WTC11 (cell line): ENCODE measurements at regions not wholly inside any gene's neighbourhood (a gene's known extent, or its start where the extent isn't known, plus 50 kb on each side); places are given as distances from the start of the nearest gene placed in this dataset.

Source experiments
- ATAC-seq: fragments of 200-7000 bp; cut with Tn5 transposase; 2 replicates; pipeline ENCODE4 v1.10.0; 2021; ENCODE audit warnings: mild to moderate bottlenecking, moderate library complexity
- CTCF ChIA-PET: fragments of 300-600 bp; sonication (Branson Sonifier 250); formaldehyde crosslinking; loops from one replicate; lab custom pipeline; 2021; ENCODE audit warnings: antibody characterized with exemption; lab: Charles Lee
- POLR2A ChIA-PET: fragments of 350-600 bp; sonication (Branson Sonifier 250); formaldehyde crosslinking; loops from one replicate; lab custom pipeline; 2021; ENCODE audit warnings: antibody characterized with exemption; lab: Charles Lee
- DNase-seq: peaks from one replicate; pipeline ENCODE4 v3.0.0; 2021; ENCODE audit warnings: low spot score
- H3K27ac Mint-ChIP-seq: 2 replicates; pipeline ENCODE4 v1.8.0; 2021; ENCODE audit warnings: mixed read lengths
- H3K27me3 Mint-ChIP-seq: 2 replicates; pipeline ENCODE4 v1.8.0; 2021; ENCODE audit warnings: low read depth, mild to moderate bottlenecking, moderate library complexity, mixed read lengths
- H3K36me3 Mint-ChIP-seq: 2 replicates; pipeline ENCODE4 v1.8.0; 2021; ENCODE audit warnings: mixed read lengths
- H3K4me1 Mint-ChIP-seq: 2 replicates; pipeline ENCODE4 v1.8.0; 2022; ENCODE audit warnings: mixed read lengths
- H3K4me3 Mint-ChIP-seq: 2 replicates; pipeline ENCODE4 v1.8.0; 2021; ENCODE audit warnings: mild to moderate bottlenecking, moderate library complexity, mixed read lengths
- H3K9me3 Mint-ChIP-seq: 2 replicates; pipeline ENCODE4 v1.8.0; 2021; ENCODE audit warnings: mixed read lengths
- CTCF ChIP-seq: fragments of 200-600 bp; IDR thresholded peaks from 2 replicates; pipeline ENCODE4 v1.8.0; 2022; ENCODE audit warnings: antibody characterized with exemption
- E2F1 ChIP-seq: sonication (generic); formaldehyde crosslinking; IDR thresholded peaks from 2 replicates; pipeline ENCODE4 v1.8.0; 2022; ENCODE audit warnings: mild to moderate bottlenecking, missing genetic modification reagents
- ERG ChIP-seq: fragments of 250-450 bp; sonication (Bioruptor Pico); IDR thresholded peaks from 2 replicates; pipeline ENCODE4 v1.8.0; 2021; ENCODE audit warnings: mild to moderate bottlenecking
- ESRRA ChIP-seq: sonication (generic); formaldehyde crosslinking; IDR thresholded peaks from 2 replicates; pipeline ENCODE4 v1.8.1; 2022; ENCODE audit warnings: mild to moderate bottlenecking, missing genetic modification reagents, borderline replicate concordance
- FOXP1 ChIP-seq: sonication (generic); formaldehyde crosslinking; IDR thresholded peaks from 2 replicates; pipeline ENCODE4 v1.8.0; 2022; ENCODE audit warnings: missing genetic modification reagents, mild to moderate bottlenecking, moderate library complexity, borderline replicate concordance
- GTF2I ChIP-seq: fragments of 250-450 bp; sonication (Bioruptor Pico); conservative IDR thresholded peaks from 2 replicates; pipeline ENCODE4 v1.4.0; 2021; ENCODE audit warnings: mild to moderate bottlenecking
- MAX ChIP-seq: sonication (generic); formaldehyde crosslinking; IDR thresholded peaks from 2 replicates; pipeline ENCODE4 v1.8.0; 2022; ENCODE audit warnings: mild to moderate bottlenecking, missing genetic modification reagents
- NR1H2 ChIP-seq: sonication (generic); formaldehyde crosslinking; IDR thresholded peaks from 2 replicates; pipeline ENCODE4 v1.9.0; 2021; ENCODE audit warnings: mild to moderate bottlenecking, moderate library complexity, missing genetic modification reagents
- NR3C1 ChIP-seq: sonication (generic); formaldehyde crosslinking; conservative IDR thresholded peaks from 2 replicates; pipeline ENCODE4 v1.8.1; 2023; ENCODE audit warnings: low read depth, mild to moderate bottlenecking, missing genetic modification reagents
- RELA ChIP-seq: sonication (generic); formaldehyde crosslinking; IDR thresholded peaks from 2 replicates; pipeline ENCODE4 v1.8.1; 2022; ENCODE audit warnings: missing genetic modification reagents, mild to moderate bottlenecking, borderline replicate concordance
- RORB ChIP-seq: fragments of 250-450 bp; sonication (Bioruptor Pico); IDR thresholded peaks from 2 replicates; pipeline ENCODE4 v1.9.0; 2021; ENCODE audit warnings: mild to moderate bottlenecking
- ZMAT4 ChIP-seq: fragments of 250-450 bp; sonication (Bioruptor Pico); IDR thresholded peaks from 2 replicates; pipeline ENCODE4 v1.9.0; 2021; ENCODE audit warnings: mild to moderate bottlenecking
- ZNF219 ChIP-seq: sonication (generic); formaldehyde crosslinking; IDR thresholded peaks from 2 replicates; pipeline ENCODE4 v1.8.0; 2023; ENCODE audit warnings: missing genetic modification reagents, mild to moderate bottlenecking, borderline replicate concordance
- ZNF232 ChIP-seq: sonication (generic); formaldehyde crosslinking; IDR thresholded peaks from 2 replicates; pipeline ENCODE4 v1.8.0; 2022; ENCODE audit warnings: mild to moderate bottlenecking, missing genetic modification reagents
- ZNF416 ChIP-seq: fragments of 250-450 bp; sonication (Bioruptor Pico); IDR thresholded peaks from 2 replicates; pipeline ENCODE4 v1.9.0; 2021; ENCODE audit warnings: mild to moderate bottlenecking, inconsistent platforms
- ZNF425 ChIP-seq: fragments of 250-450 bp; sonication (Bioruptor Pico); conservative IDR thresholded peaks from 2 replicates; pipeline ENCODE4 v1.9.0; 2021; ENCODE audit warnings: mild to moderate bottlenecking

GRCh38 chr21:34268493-34268892 lies 95.3 kb upstream of the KCNE2 start:
- CTCF ChIA-PET, result interaction anchor here (1.8 kb wide), 1 partner anchor 80 kb away, joined by 5 read pairs; no protein-coding TSS in a partner anchor
- no peak for DNase-seq
- Mint-ChIP-seq H3K36me3 (peaks cover 5% of the 10 kb centered on the region; the same call in 1 of the 2 replicates), H3K4me1 (peaks cover 9% of the 10 kb centered on the region), H3K4me3 (no peak overlapping the region), H3K27ac (no peak overlapping the region), H3K9me3 (peaks cover 6% of the 10 kb centered on the region), H3K27me3 (no peaks in the 10 kb centered on the region)
- ATAC-seq, result no peak
- POLR2A ChIA-PET, result no interaction called here
- TF ChIP-seq E2F1 (CRISPR knock-in tag), result no peak
- TF ChIP-seq ERG (CRISPR knock-in tag), result no peak
- TF ChIP-seq CTCF, result no peak
- no peak for TF ChIP-seq ZNF219
- TF ChIP-seq ZNF416, result no peak
- no peak for TF ChIP-seq ZNF232 (CRISPR knock-in tag)
- no peak for TF ChIP-seq RELA
- no peak for TF ChIP-seq MAX
- TF ChIP-seq ESRRA (CRISPR knock-in tag), result no peak
- no peak for TF ChIP-seq NR1H2 (CRISPR knock-in tag)
- no peak for TF ChIP-seq FOXP1 (CRISPR knock-in tag)

GRCh38 chr21:34270411-34270810 lies 93.4 kb upstream of the KCNE2 start:
- no peak overlapping the region for H3K27ac Mint-ChIP-seq

GRCh38 chr21:34271189-34271851 lies 92.5 kb upstream of the KCNE2 start:
- peaks cover 4% of the 10 kb centered on the region for H3K27me3 Mint-ChIP-seq
- H3K4me3 Mint-ChIP-seq, result no peak overlapping the region
- DNase-seq (no peak), ATAC-seq (no peak)
- H3K9me3 Mint-ChIP-seq, result no peaks in the 10 kb centered on the region; the same call in 1 of the 2 replicates
- H3K4me1 Mint-ChIP-seq, result peaks cover 6% of the 10 kb centered on the region
- no peak overlapping the region for H3K27ac Mint-ChIP-seq
- POLR2A ChIA-PET, result no interaction called here
- CTCF ChIA-PET, result interaction anchor here (1.5 kb wide), 1 partner anchor 77 kb away, joined by 6 read pairs; no protein-coding TSS in a partner anchor
- no peaks in the 10 kb centered on the region for H3K36me3 Mint-ChIP-seq
- TF ChIP-seq CTCF (no peak), RORB (CRISPR knock-in tag) (no peak), NR3C1 (no peak), GTF2I (CRISPR knock-in tag) (no peak), ZNF425 (CRISPR knock-in tag) (no peak)

More at GRCh38 chr21:34270411-34270810, 93.4 kb upstream of the KCNE2 start:
- no peaks in the 10 kb centered on the region; the same call in 1 of the 2 replicates for H3K9me3 Mint-ChIP-seq
- ChIA-PET POLR2A (interaction anchor here (0.6 kb wide), 1 partner anchor 1674 kb away, joined by 5 read pairs; no protein-coding TSS in a partner anchor), CTCF (interaction anchor here (1.5 kb wide), 1 partner anchor 78 kb away, joined by 6 read pairs; no protein-coding TSS in a partner anchor)
- ATAC-seq (no peak), DNase-seq (no peak)
- no peak overlapping the region for H3K4me3 Mint-ChIP-seq
- peaks cover 6% of the 10 kb centered on the region for H3K4me1 Mint-ChIP-seq
- peaks cover 4% of the 10 kb centered on the region for H3K27me3 Mint-ChIP-seq
- H3K36me3 Mint-ChIP-seq, result no peaks in the 10 kb centered on the region
- TF ChIP-seq RORB (CRISPR knock-in tag), result no peak
- no peak for TF ChIP-seq ZMAT4
- no peak for TF ChIP-seq FOXP1 (CRISPR knock-in tag)
